Large intestine (tissue), 3 donors: ENCODE measurements at regions not wholly inside any gene's neighbourhood (a gene's known extent, or its start where the extent isn't known, plus 50 kb on each side); places are given as distances from the start of the nearest gene placed in this dataset.

Experiments
- DNase-seq, 2 donors: peaks; one replicate each; pipeline versions ENCODE4 v3.0.0 to v3.0.0-alpha.2; 2013
- H3K27ac ChIP-seq: one replicate; pipeline ENCODE4 v1.5.1; 2013; ENCODE audit warnings: low read length
- H3K27me3 ChIP-seq: 2 replicates; pipeline ENCODE4 v1.6.1; 2013; ENCODE audit warnings: low read length; ENCODE audit not compliant: control insufficient read depth, insufficient read depth
- H3K36me3 ChIP-seq: 2 replicates; pipeline ENCODE4 v1.6.1; 2013; ENCODE audit warnings: low read length; ENCODE audit not compliant: control insufficient read depth, insufficient read depth
- H3K4me1 ChIP-seq: one replicate; pipeline ENCODE4 v1.6.1; 2013; ENCODE audit warnings: low read length; ENCODE audit not compliant: control insufficient read depth, insufficient read depth
- H3K4me3 ChIP-seq: one replicate; pipeline ENCODE4 v1.5.1; 2013; ENCODE audit warnings: low read length
- H3K9me3 ChIP-seq: one replicate; pipeline ENCODE4 v1.6.1; 2013; ENCODE audit warnings: mild to moderate bottlenecking, low read depth, low read length, moderate library complexity; ENCODE audit not compliant: control insufficient read depth
- WGBS: methylation state at CpG from one replicate; pipeline ENCODE4 v1.1.5; 2013; ENCODE audit warnings: low lambda C conversion rate; ENCODE audit not compliant: insufficient coverage; 5-methylcytosine and 5-hydroxymethylcytosine counted together

DNA sequence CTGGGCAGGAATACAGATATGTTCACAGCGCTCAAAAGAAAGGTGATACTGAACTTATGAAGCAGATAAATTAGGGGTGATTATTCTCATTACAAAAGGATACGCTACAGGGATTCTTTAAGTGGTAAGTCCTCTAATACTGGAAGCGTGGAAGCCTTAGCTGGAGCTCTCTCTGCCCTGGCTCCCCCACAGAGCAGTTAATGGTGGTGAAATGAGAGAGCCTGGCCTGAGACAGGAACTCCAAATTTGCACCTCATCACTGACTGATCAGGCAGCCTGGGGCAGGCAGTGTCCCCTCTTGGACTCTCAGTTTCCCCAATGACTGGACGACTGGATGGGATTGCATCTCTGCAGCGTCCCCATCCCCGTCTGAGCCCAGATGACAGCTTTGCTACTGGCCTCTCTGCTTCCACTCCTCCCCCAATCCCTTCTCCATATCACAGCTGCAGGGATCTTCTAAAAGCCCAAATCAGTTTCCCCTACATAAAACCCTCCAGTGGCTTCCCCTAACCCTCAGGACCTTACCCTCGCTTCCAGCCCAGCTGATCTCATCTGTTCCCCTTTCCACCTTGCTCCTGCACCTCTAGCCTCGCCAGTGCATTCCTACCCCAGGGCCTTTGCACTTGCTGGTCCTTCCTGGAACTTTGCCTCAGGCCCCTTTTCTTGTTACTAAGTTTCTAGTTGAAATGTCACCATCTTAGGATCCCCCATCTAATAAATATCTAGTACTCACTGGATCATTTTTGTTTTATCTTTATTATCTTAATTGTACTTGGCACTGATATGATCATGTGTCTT is 171.7 kb upstream of the LHX5 start:
- H3K27me3 ChIP-seq, result peaks cover 36% of the 10 kb centered on the region
- H3K4me1 ChIP-seq, result no peaks in the 10 kb centered on the region
- no peaks in the 10 kb centered on the region for H3K9me3 ChIP-seq
- H3K4me3 ChIP-seq, result no peak overlapping the region
- no peak for DNase-seq
- WGBS, result 80% methylated on average over 1 of the region's 8 CpGs
- H3K36me3 ChIP-seq, result no peaks in the 10 kb centered on the region
- no peak overlapping the region for H3K27ac ChIP-seq

DNA sequence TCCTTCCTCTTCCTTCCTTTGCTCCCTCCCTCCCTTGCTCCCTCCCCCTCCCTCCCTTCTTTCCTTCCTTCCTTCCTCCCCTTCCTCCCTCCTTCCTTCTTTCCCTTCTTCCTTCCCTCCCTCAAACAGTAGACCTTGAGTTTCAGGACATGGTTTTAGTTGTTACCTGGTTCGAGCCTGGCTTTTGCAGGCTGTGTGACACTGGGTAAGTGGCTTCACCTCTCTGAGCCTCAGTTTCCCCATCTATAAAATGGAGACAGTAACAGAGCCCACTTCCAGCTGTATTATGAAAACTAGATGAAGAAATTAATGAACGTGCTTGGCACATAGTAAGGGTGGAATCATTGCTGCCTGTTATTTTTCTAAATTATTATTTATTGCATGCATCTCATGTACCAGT is 171.0 kb upstream of the LHX5 start:
- Histone ChIP-seq H3K36me3 (no peaks in the 10 kb centered on the region), H3K4me3 (no peak overlapping the region), H3K4me1 (no peaks in the 10 kb centered on the region), H3K27ac (no peak overlapping the region), H3K27me3 (peaks cover 37% of the 10 kb centered on the region), H3K9me3 (no peaks in the 10 kb centered on the region)
- DNase-seq, result no peak
- no CpG with 5 or more reads among the region's 2 CpGs for WGBS

DNA sequence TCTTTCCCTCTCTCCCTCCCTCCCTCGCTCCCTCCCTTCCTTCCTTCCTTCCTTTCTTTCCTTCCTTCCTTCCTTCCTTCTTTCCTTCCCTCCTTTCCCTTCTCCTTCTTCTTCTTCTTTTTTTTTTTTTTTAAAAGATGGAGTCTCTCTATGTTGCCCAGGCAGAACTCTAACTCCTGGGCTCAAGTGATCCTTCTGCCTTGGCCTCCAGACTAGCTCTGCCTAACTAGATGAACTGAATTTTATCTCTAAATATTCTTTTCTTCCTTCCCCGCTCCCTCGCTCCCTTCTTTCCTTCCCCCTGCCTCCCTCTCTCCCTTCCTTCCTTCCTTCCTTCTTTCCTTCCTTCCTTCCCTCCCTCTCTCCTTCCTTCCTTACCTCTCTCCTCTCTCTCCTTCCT is 170.5 kb upstream of the LHX5 start:
- H3K9me3 ChIP-seq, result no peaks in the 10 kb centered on the region
- no peaks in the 10 kb centered on the region for H3K4me1 ChIP-seq
- no peaks in the 10 kb centered on the region for H3K36me3 ChIP-seq
- 84% methylated on average over 3 of the region's 3 CpGs for WGBS
- H3K4me3 ChIP-seq, result no peak overlapping the region
- H3K27ac ChIP-seq, result no peak overlapping the region
- no peak for DNase-seq
- peaks cover 40% of the 10 kb centered on the region for H3K27me3 ChIP-seq

DNA sequence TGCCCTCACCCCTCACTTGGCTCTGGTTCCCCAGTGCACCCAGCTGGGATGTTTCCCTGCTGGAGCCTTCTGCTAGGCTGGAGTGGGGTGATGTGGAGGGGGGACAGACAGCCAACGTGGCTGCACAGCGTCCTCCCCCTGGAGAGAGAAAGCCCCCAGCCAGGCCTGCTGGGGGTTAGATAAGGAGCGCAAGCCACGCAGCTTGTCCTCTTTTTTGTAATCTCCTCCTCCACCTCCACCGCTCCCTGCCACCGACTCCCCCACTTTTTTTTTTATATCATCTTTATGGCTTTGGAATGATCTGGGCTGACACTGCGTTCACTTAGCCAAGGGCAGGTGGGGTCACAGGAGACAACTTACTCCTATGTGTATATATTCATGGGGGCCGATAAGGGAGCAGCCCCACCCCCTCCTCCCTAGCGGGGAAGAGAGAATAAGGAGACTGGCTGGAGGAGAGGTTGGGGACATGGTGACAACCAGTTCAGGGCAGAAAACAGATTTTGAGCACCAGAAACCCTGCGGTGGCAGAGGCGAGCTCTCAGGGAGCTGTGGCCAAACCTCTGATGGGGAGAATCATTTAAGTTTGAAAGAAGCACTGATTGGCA is 169.9 kb upstream of the LHX5 start:
- DNase-seq, result no peak
- H3K4me3 ChIP-seq, result no peak overlapping the region
- no peaks in the 10 kb centered on the region for H3K4me1 ChIP-seq
- no peak overlapping the region for H3K27ac ChIP-seq
- H3K36me3 ChIP-seq, result no peaks in the 10 kb centered on the region
- H3K9me3 ChIP-seq, result no peaks in the 10 kb centered on the region
- peaks cover 43% of the 10 kb centered on the region for H3K27me3 ChIP-seq
- no CpG with 5 or more reads among the region's 11 CpGs for WGBS

DNA sequence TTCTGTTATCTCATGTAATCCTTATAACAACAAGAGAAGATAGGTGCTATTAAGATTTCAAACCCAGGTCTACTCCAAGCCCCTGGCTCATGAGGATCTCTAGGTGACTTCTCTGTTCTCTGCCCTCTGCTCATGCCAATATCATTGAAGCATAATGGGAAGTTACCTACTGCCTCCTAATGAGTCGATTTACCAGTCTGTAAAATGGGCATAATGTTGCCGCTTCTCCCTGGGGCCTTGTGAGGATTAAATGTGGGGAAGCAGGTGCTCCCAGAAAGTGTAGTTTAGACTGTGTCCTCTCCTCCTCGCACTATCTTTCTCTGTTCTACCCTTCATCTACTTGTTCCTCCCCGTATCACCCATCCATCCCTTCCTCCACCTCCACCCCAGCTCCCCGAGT is 169.2 kb upstream of the LHX5 start:
- H3K4me1 ChIP-seq, result no peaks in the 10 kb centered on the region

DNA sequence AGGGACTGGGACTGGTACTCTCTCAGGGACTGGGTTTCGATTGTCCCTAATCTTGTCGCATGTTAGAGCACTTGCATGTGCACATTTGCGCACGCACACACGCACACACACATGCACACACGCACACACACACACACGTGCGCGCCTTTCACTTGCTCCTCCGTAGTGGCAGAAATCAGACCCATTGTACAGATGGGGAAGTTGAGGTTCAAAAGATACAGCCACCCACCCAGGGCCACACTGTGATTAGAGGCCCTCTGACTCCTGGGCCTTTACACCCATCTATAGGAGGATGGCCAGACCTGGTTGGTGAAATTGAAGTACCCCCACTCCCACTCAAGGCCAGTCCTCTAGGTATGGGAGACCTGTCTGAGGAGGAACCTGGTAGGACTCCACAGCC is 167.8 kb upstream of the LHX5 start:
- Histone ChIP-seq H3K9me3 (no peaks in the 10 kb centered on the region), H3K27me3 (peaks cover 47% of the 10 kb centered on the region), H3K27ac (no peak overlapping the region), H3K4me1 (no peaks in the 10 kb centered on the region), H3K36me3 (no peaks in the 10 kb centered on the region), H3K4me3 (no peak overlapping the region)
- WGBS, result no CpG with 5 or more reads among the region's 10 CpGs
- no peak for DNase-seq

More for the DNA sequence above, 169.2 kb upstream of the LHX5 start:
- no peak for DNase-seq
- WGBS, result 83% methylated on average over 1 of the region's 5 CpGs
- Histone ChIP-seq H3K27me3 (peaks cover 49% of the 10 kb centered on the region), H3K9me3 (no peaks in the 10 kb centered on the region), H3K27ac (no peak overlapping the region), H3K4me3 (no peak overlapping the region), H3K36me3 (no peaks in the 10 kb centered on the region)

DNA sequence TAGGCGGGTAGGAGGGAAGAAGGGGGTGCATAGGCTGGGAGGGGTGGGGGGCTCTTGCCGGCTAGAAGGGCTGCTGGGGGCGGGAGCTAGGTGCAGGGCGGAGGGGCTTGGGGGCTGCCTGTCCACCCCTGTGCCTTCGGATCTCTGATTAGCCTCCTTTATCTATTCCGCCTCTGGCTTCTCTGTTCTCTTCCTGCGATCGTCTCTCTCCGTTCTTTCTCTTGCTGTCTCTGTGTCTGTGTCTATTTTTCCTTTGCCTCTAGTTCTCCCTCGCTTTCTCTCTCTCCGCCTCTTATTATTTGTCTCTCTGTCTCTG is 166.7 kb upstream of the LHX5 start:
- 23% methylated on average over 6 of the region's 11 CpGs for WGBS
- no peaks in the 10 kb centered on the region for H3K4me1 ChIP-seq
- no peak overlapping the region for H3K4me3 ChIP-seq
- H3K9me3 ChIP-seq, result no peaks in the 10 kb centered on the region
- H3K27ac ChIP-seq, result no peak overlapping the region
- no peaks in the 10 kb centered on the region for H3K36me3 ChIP-seq
- H3K27me3 ChIP-seq, result peaks cover 45% of the 10 kb centered on the region
- DNase-seq, result no peak

DNA sequence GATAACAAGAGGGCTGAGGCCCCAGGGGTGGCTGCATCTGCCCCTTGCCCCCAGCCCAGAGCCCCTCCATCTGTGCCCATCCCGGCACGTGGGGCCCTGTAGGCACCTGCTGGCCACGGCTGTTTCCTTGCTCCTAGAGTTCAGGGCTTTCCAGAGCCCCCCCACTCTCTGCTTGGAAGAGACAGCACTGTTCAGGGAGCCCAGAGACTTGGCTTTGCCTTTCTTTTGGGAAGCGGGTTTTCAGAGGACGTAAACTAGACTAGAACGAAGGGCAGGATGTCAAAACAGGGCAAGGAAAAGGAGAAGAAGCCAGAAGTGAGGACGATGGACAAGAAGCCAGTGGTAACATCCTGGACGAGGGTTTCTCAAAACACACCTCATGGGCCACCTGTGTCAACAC is 163.3 kb upstream of the LHX5 start:
- Histone ChIP-seq H3K9me3 (no peaks in the 10 kb centered on the region), H3K36me3 (no peaks in the 10 kb centered on the region), H3K27me3 (peaks cover 31% of the 10 kb centered on the region), H3K4me1 (no peaks in the 10 kb centered on the region), H3K27ac (no peak overlapping the region), H3K4me3 (no peak overlapping the region)
- no peak for DNase-seq
- WGBS, result no CpG with 5 or more reads among the region's 8 CpGs

DNA sequence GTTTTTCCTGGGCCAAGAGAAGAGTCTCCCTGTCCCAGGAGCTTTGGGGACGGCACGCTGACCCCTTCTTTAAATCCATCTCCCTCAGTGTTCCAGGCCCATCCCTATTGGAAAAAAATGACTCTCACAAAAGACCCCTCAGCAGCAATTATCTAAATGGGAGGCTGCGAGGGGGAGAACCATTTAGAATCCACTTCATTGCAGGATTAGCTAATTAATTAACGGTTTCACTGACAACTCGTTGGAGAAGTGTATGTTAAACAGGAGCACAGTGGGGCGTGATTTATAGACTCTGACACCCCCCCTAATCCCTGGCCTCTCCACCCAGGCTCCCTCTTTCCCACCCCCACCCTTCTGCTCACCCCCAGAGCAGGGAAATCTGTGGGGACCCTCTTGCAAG is 162.8 kb upstream of the LHX5 start:
- Histone ChIP-seq H3K9me3 (no peaks in the 10 kb centered on the region), H3K27me3 (peaks cover 25% of the 10 kb centered on the region)
- no CpG with 5 or more reads among the region's 6 CpGs for WGBS

DNA sequence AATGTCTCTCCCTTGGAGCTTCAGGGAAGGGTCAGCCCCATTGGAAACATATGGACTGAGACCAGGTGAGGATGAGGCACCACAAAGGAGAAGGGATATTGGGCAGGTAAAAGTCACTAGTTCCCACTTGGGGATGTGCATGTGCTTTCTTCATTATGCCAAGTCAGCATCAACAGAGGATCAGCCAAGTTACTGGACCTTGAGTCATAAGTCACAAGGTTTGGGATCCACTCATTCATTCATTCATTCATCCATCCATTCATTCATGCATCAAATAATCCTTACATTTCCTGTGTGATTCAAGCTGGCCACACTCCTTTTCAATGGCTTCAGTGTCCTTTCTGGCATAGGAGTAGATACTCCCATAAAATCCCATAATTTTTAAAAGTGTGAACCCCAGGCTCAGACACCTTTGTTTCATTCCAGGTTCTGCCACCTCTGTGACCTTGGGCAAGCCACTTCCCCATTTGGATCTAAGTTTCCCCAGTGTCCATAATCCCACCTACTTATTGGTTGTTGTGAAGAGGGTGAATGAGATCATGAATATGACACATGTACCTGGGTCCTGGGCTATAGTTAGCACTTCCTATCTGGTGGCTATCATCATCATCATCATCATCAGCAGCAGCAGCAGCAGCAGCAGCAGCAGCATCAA is 162.1 kb upstream of the LHX5 start:
- no peak overlapping the region for H3K4me3 ChIP-seq
- no peak for DNase-seq
- peaks cover 19% of the 10 kb centered on the region for H3K27me3 ChIP-seq
- no peaks in the 10 kb centered on the region for H3K9me3 ChIP-seq
- no peaks in the 10 kb centered on the region for H3K36me3 ChIP-seq
- no peaks in the 10 kb centered on the region for H3K4me1 ChIP-seq
- H3K27ac ChIP-seq, result no peak overlapping the region

More for the DNA sequence above, 162.8 kb upstream of the LHX5 start:
- Histone ChIP-seq H3K27ac (no peak overlapping the region), H3K36me3 (no peaks in the 10 kb centered on the region), H3K4me1 (no peaks in the 10 kb centered on the region), H3K4me3 (no peak overlapping the region)
- no peak for DNase-seq

DNA sequence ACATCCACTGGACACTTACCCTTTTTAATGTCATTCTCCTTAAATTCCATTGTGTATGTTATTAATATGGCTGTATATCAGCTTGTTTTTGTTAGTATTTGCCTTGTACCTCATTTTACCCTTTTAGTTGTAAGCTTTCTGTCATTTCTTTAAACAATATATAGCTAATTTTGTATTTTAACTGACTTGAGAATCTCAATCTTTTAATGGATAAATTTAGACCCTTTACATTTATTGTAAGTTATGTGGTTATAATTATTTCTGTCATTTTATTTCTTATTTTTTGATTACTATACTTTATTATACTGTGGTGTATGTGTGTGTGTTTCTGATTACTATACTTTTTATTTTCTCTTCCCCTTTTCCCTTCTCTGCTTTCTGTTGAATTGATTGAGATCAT is 159.0 kb upstream of the LHX5 start:
- H3K9me3 ChIP-seq, result no peaks in the 10 kb centered on the region
- H3K4me1 ChIP-seq, result no peaks in the 10 kb centered on the region
- no peaks in the 10 kb centered on the region for H3K27me3 ChIP-seq
- H3K27ac ChIP-seq, result no peak overlapping the region
- no peak for DNase-seq
- no peaks in the 10 kb centered on the region for H3K36me3 ChIP-seq
- H3K4me3 ChIP-seq, result no peak overlapping the region
